ENCODE measurements at regions not wholly inside any gene's neighbourhood (a gene's known extent, or its start where the extent isn't known, plus 50 kb on each side); places are given as distances from the start of the nearest gene placed in this dataset.

GRCh38 chr11:36803084-36803483 lies 205.0 kb upstream of the RAG2 start:
- Histone ChIP-seq H3K4me3 (ENCODE audit: low read length) (no peak overlapping the region), H3K27ac (ENCODE audit: low read depth, low read length) (no peak overlapping the region), H3K4me1 (ENCODE audit: control insufficient read depth, insufficient read depth, low read length) (no peaks in the 10 kb centered on the region), H3K9ac (ENCODE audit: low read length) (no peak overlapping the region), H3K36me3 (ENCODE audit: control insufficient read depth, insufficient read depth, low read length) (no peaks in the 10 kb centered on the region), H3K27me3 (ENCODE audit: control insufficient read depth, insufficient read depth, low read length) (no peaks in the 10 kb centered on the region)

DNA sequence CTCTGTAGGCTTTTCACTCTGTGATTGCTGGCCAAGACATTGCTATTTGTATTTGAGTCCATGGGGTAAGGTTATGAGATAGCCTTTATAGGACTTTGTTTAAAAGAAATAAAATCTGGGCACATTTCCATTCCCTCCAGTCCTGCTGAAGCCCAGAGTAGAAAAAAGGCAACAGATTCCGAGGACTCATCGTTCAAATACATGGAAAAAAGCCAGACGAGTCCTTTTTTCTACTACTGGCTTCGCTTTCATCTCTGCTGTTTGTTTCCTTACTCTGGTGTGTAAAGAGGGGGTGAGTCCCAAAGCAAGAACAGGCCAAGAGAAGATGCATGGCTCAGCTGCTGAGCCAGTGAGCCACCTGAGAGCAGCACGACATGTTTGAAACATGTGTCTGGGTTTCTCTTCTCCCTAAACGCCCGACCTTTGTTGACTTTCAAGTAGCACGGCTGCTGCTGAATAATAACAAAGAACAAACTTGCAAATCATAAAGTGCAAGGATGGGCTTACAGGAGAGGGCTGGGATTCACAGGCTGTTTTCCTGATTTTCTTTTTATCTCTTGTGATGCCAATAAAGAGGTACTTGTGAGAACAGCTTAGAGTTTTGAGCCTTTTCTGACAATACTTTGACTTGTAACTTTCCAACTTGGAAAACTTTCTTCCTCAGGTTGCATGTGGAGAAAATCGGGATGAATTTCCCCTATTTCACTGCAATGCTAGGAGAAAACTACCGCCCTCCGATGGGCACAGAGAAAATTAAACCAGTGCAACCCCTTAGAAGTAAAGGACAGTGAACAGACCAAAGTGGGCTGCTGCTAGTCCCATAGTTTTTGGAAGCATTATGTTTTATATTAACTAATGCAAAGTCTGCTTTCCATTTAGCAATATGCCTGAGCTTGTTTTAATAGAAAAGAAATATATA lies 195.2 kb upstream of the RAG2 start:
- no peaks in the 10 kb centered on the region for H3K36me3 ChIP-seq (ENCODE audit: control insufficient read depth, insufficient read depth, low read length)
- H3K4me3 ChIP-seq (ENCODE audit: low read length), result peak overlapping the region; percentile 47
- H3K9ac ChIP-seq (ENCODE audit: low read length), result no peak overlapping the region
- no peaks in the 10 kb centered on the region for H3K27me3 ChIP-seq (ENCODE audit: control insufficient read depth, insufficient read depth, low read length)
- H3K4me1 ChIP-seq (ENCODE audit: control insufficient read depth, insufficient read depth, low read length), result no peaks in the 10 kb centered on the region
- H3K27ac ChIP-seq (ENCODE audit: low read depth, low read length), result peak overlapping the region; percentile 44

DNA sequence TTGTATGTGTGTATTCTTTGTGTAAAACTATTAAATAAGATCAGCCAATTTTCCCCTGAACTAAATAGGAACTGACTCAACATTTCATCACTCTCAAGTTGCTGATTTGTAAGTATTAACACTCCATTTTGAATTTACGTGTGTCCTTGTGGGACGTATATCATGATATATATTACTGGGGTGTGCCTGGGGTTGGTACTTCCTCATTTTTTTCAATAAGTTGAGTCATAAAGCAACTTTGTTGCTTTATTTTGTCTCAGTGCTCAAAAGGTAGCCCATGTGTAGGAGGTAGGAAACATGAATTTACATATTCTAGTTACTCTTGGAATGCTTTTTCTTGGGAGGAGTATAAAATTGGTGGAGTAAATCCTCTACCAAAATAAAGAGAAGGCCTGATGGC lies 193.9 kb upstream of the RAG2 start:
- Histone ChIP-seq H3K27ac (ENCODE audit: low read depth, low read length) (no peak overlapping the region), H3K4me1 (ENCODE audit: control insufficient read depth, insufficient read depth, low read length) (no peaks in the 10 kb centered on the region), H3K36me3 (ENCODE audit: control insufficient read depth, insufficient read depth, low read length) (no peaks in the 10 kb centered on the region), H3K27me3 (ENCODE audit: control insufficient read depth, insufficient read depth, low read length) (no peaks in the 10 kb centered on the region), H3K4me3 (ENCODE audit: low read length) (no peak overlapping the region), H3K9ac (ENCODE audit: low read length) (no peak overlapping the region)

GRCh38 chr11:36790526-36790925 lies 192.5 kb upstream of the RAG2 start:
- Histone ChIP-seq H3K36me3 (ENCODE audit: control insufficient read depth, insufficient read depth, low read length) (no peaks in the 10 kb centered on the region), H3K9ac (ENCODE audit: low read length) (no peak overlapping the region), H3K27ac (ENCODE audit: low read depth, low read length) (no peak overlapping the region), H3K4me1 (ENCODE audit: control insufficient read depth, insufficient read depth, low read length) (no peaks in the 10 kb centered on the region), H3K4me3 (ENCODE audit: low read length) (no peak overlapping the region), H3K27me3 (ENCODE audit: control insufficient read depth, insufficient read depth, low read length) (no peaks in the 10 kb centered on the region)

DNA sequence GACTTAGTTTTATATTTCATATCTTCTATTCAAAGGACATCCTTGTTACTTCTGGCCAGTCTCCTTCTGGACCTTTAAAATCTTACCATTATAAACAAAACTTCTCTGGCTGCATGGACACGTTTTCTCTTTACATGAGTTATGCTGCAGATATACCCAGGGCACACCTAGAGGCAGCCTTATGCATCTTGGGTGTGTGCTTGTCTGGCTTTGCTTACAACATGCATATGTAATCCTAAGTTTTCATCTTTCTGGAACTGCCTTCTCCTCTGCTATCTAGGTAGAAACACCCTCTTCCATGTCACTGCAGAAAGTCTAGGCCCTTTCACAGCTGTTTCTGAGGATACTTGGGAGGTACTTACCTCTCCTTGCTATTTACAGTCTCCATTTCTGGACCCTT lies 185.8 kb upstream of the RAG2 start:
- H3K27me3 ChIP-seq (ENCODE audit: control insufficient read depth, insufficient read depth, low read length), result no peaks in the 10 kb centered on the region
- H3K9ac ChIP-seq (ENCODE audit: low read length), result no peak overlapping the region
- no peak overlapping the region for H3K27ac ChIP-seq (ENCODE audit: low read depth, low read length)
- no peaks in the 10 kb centered on the region for H3K4me1 ChIP-seq (ENCODE audit: control insufficient read depth, insufficient read depth, low read length)
- no peak overlapping the region for H3K4me3 ChIP-seq (ENCODE audit: low read length)
- H3K36me3 ChIP-seq (ENCODE audit: control insufficient read depth, insufficient read depth, low read length), result no peaks in the 10 kb centered on the region

GRCh38 chr11:36779791-36780190 lies 181.8 kb upstream of the RAG2 start:
- no peak overlapping the region for H3K4me3 ChIP-seq (ENCODE audit: low read length)
- H3K27ac ChIP-seq (ENCODE audit: low read depth, low read length), result no peak overlapping the region
- H3K27me3 ChIP-seq (ENCODE audit: control insufficient read depth, insufficient read depth, low read length), result no peaks in the 10 kb centered on the region
- H3K9ac ChIP-seq (ENCODE audit: low read length), result no peak overlapping the region
- no peaks in the 10 kb centered on the region for H3K36me3 ChIP-seq (ENCODE audit: control insufficient read depth, insufficient read depth, low read length)
- peaks cover 3% of the 10 kb centered on the region for H3K4me1 ChIP-seq (ENCODE audit: control insufficient read depth, insufficient read depth, low read length)

- H3K27me3 ChIP-seq (ENCODE audit: control insufficient read depth, insufficient read depth, low read length), result no peaks in the 10 kb centered on the region
- no peak overlapping the region for H3K27ac ChIP-seq (ENCODE audit: low read depth, low read length)
- H3K9ac ChIP-seq (ENCODE audit: low read length), result no peak overlapping the region
- H3K4me1 ChIP-seq (ENCODE audit: control insufficient read depth, insufficient read depth, low read length), result peaks cover 3% of the 10 kb centered on the region
- no peak overlapping the region for H3K4me3 ChIP-seq (ENCODE audit: low read length)
- H3K36me3 ChIP-seq (ENCODE audit: control insufficient read depth, insufficient read depth, low read length), result no peaks in the 10 kb centered on the region
Observed at GRCh38 chr11:36777311-36777710, 179.3 kb upstream of the RAG2 start.

DNA sequence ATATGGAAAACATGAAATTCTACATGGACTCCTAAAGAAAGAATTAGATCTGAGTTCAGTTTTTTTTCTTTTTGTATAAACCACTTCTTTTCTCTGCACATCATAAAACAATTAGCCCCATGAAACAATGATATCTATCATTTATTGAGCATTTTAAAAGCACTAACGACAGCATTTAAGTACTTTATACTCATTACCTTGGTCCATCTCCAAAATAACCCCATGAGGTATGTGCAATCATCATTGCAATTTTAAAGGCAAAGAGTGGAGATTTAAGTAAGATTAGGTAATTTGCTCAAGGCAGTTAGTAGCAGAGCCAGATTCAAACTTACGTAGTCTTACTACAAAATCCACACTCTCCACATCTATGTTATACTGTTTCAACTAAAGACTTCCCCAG lies 177.7 kb upstream of the RAG2 start:
- Histone ChIP-seq H3K27me3 (ENCODE audit: control insufficient read depth, insufficient read depth, low read length) (no peaks in the 10 kb centered on the region), H3K27ac (ENCODE audit: low read depth, low read length) (no peak overlapping the region), H3K36me3 (ENCODE audit: control insufficient read depth, insufficient read depth, low read length) (no peaks in the 10 kb centered on the region), H3K4me3 (ENCODE audit: low read length) (no peak overlapping the region), H3K4me1 (ENCODE audit: control insufficient read depth, insufficient read depth, low read length) (peaks cover 3% of the 10 kb centered on the region), H3K9ac (ENCODE audit: low read length) (no peak overlapping the region)

DNA sequence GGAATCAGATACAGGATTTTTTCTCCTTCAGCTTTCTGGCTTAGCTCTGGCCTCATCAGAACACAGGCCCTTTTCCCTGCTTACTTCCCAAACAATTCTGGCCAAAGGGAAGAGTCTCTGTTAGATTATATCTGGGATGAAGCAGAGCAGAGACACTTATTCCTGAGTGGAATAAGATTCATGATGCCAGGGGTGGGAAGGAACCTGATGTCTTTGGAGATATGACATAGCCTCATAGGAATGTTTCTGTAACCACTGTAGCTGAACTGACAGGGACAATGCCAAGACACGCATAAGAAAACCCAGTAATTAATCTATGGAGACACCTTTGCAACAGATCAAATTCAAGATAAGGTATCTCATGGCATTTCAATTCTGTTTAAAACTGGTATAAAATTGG lies 177.1 kb upstream of the RAG2 start:
- H3K4me3 ChIP-seq (ENCODE audit: low read length), result no peak overlapping the region
- H3K9ac ChIP-seq (ENCODE audit: low read length), result no peak overlapping the region
- no peaks in the 10 kb centered on the region for H3K27me3 ChIP-seq (ENCODE audit: control insufficient read depth, insufficient read depth, low read length)
- no peak overlapping the region for H3K27ac ChIP-seq (ENCODE audit: low read depth, low read length)
- H3K4me1 ChIP-seq (ENCODE audit: control insufficient read depth, insufficient read depth, low read length), result peaks cover 3% of the 10 kb centered on the region
- H3K36me3 ChIP-seq (ENCODE audit: control insufficient read depth, insufficient read depth, low read length), result no peaks in the 10 kb centered on the region

GRCh38 chr11:36774603-36775002 lies 176.6 kb upstream of the RAG2 start:
- no peaks in the 10 kb centered on the region for H3K36me3 ChIP-seq (ENCODE audit: control insufficient read depth, insufficient read depth, low read length)
- H3K27me3 ChIP-seq (ENCODE audit: control insufficient read depth, insufficient read depth, low read length), result no peaks in the 10 kb centered on the region
- H3K9ac ChIP-seq (ENCODE audit: low read length), result no peak overlapping the region
- no peak overlapping the region for H3K4me3 ChIP-seq (ENCODE audit: low read length)
- no peak overlapping the region for H3K27ac ChIP-seq (ENCODE audit: low read depth, low read length)
- H3K4me1 ChIP-seq (ENCODE audit: control insufficient read depth, insufficient read depth, low read length), result peaks cover 3% of the 10 kb centered on the region

- Histone ChIP-seq H3K27me3 (ENCODE audit: control insufficient read depth, insufficient read depth, low read length) (no peaks in the 10 kb centered on the region), H3K4me3 (ENCODE audit: low read length) (no peak overlapping the region), H3K9ac (ENCODE audit: low read length) (no peak overlapping the region), H3K36me3 (ENCODE audit: control insufficient read depth, insufficient read depth, low read length) (no peaks in the 10 kb centered on the region), H3K27ac (ENCODE audit: low read depth, low read length) (no peak overlapping the region), H3K4me1 (ENCODE audit: control insufficient read depth, insufficient read depth, low read length) (no peaks in the 10 kb centered on the region)
Observed at GRCh38 chr11:36763187-36763586, 165.2 kb upstream of the RAG2 start.

GRCh38 chr11:36757075-36757474 lies 159.0 kb upstream of the RAG2 start:
- no peaks in the 10 kb centered on the region for H3K36me3 ChIP-seq (ENCODE audit: control insufficient read depth, insufficient read depth, low read length)
- no peaks in the 10 kb centered on the region for H3K27me3 ChIP-seq (ENCODE audit: control insufficient read depth, insufficient read depth, low read length)
- H3K4me3 ChIP-seq (ENCODE audit: low read length), result no peak overlapping the region
- no peak overlapping the region for H3K27ac ChIP-seq (ENCODE audit: low read depth, low read length)
- no peak overlapping the region for H3K9ac ChIP-seq (ENCODE audit: low read length)
- H3K4me1 ChIP-seq (ENCODE audit: control insufficient read depth, insufficient read depth, low read length), result no peaks in the 10 kb centered on the region

GRCh38 chr11:36753960-36754359 lies 155.9 kb upstream of the RAG2 start:
- Histone ChIP-seq H3K27ac (ENCODE audit: low read depth, low read length) (no peak overlapping the region), H3K27me3 (ENCODE audit: control insufficient read depth, insufficient read depth, low read length) (no peaks in the 10 kb centered on the region), H3K4me1 (ENCODE audit: control insufficient read depth, insufficient read depth, low read length) (no peaks in the 10 kb centered on the region), H3K4me3 (ENCODE audit: low read length) (no peak overlapping the region), H3K36me3 (ENCODE audit: control insufficient read depth, insufficient read depth, low read length) (no peaks in the 10 kb centered on the region), H3K9ac (ENCODE audit: low read length) (no peak overlapping the region)
